ENCODE measurements at regions not wholly inside any gene's neighbourhood (a gene's known extent, or its start where the extent isn't known, plus 50 kb on each side); places are given as distances from the start of the nearest gene placed in this dataset.

DNA sequence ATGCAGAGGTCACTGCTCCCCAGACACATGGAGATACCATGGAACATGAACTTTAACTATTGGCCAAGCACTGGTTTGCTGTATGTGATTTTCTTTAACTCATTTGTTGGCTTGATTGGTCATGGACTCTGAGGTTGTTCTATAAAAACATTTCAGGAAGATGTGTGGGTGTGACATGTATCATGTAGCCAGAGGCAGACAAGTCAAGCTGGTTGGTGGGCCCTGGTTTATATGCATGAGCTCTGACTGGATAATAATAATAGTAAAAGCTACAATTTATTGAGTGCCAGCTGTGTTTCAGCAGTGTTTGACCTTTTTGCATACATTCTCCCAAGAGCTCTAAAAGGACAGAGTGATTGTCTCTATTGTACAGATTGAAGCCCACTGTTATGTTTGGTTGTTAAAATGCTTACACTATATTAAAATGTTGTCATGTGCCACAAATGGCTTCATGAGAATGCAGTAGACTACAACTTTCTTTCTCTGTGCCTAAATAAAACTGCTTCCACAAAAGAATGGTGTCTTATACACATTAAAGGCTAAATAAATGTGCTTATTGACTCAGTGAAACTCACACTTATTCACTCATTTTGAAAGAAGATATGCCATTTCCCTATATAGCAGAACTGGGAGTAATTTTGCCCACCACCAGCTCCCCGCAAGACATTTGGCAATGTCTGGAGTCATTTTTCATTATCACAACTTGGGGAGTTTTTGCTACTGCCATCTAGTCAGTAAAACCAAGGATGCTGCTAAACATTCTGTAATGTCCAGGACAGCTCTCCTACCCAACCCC is 243.6 kb upstream of the NFE2L3 start:
- TF ChIP-seq, protein P1, sequence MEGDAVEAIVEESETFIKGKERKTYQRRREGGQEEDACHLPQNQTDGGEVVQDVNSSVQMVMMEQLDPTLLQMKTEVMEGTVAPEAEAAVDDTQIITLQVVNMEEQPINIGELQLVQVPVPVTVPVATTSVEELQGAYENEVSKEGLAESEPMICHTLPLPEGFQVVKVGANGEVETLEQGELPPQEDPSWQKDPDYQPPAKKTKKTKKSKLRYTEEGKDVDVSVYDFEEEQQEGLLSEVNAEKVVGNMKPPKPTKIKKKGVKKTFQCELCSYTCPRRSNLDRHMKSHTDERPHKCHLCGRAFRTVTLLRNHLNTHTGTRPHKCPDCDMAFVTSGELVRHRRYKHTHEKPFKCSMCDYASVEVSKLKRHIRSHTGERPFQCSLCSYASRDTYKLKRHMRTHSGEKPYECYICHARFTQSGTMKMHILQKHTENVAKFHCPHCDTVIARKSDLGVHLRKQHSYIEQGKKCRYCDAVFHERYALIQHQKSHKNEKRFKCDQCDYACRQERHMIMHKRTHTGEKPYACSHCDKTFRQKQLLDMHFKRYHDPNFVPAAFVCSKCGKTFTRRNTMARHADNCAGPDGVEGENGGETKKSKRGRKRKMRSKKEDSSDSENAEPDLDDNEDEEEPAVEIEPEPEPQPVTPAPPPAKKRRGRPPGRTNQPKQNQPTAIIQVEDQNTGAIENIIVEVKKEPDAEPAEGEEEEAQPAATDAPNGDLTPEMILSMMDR (IDR thresholded peaks at IDR 0.05), result no peak
- TF ChIP-seq POLR2A (IDR thresholded peaks at IDR 0.05), result no peak
